Peyer's patch (tissue), 4 donors: ENCODE measurements at regions not wholly inside any gene's neighbourhood (a gene's known extent, or its start where the extent isn't known, plus 50 kb on each side); places are given as distances from the start of the nearest gene placed in this dataset.

ENCODE experiments used
- DNase-seq, 3 donors: peaks; one replicate each; pipeline ENCODE4 v3.0.0-alpha.2; 2017 to 2019
- H3K27ac ChIP-seq, 4 donors: fragments of 200-600 bp; sonication (generic); one replicate each; pipeline ENCODE4 v1.5.1; 2016 to 2019
- H3K27me3 ChIP-seq, 2 donors: fragments of 200-600 bp; sonication (generic); one replicate each; pipeline ENCODE4 v1.5.1; 2019
- H3K36me3 ChIP-seq, 3 donors: fragments of 200-600 bp; sonication (generic); one replicate each; pipeline ENCODE4 v1.5.1; 2016 to 2019
- H3K4me1 ChIP-seq, 4 donors: fragments of 200-600 bp; sonication (generic); one replicate each; pipeline ENCODE4 v1.5.1; 2016 to 2019
- H3K4me3 ChIP-seq, 4 donors: fragments of 200-600 bp; sonication (generic); 1 replicate in 3 of 4; 2 replicates in 1 of 4; pipeline ENCODE4 v1.5.1; 2016 to 2019; ENCODE audit warnings: mild to moderate bottlenecking in 1 of 4
- H3K9me3 ChIP-seq, 4 donors: fragments of 200-600 bp; sonication (generic); one replicate each; pipeline ENCODE4 v1.5.1; 2016 to 2019; ENCODE audit warnings: mild to moderate bottlenecking in 1 of 4
- CTCF ChIP-seq, 6 experiments: fragments of 450-650 bp in 4 of 6; fragments of 200-600 bp in 2 of 6; sonication (generic) in 1 of 6; IDR thresholded peaks; one replicate each; pipeline ENCODE4 v1.5.1; 2017 to 2019; ENCODE audit warnings: antibody characterized with exemption in 6 of 6, mild to moderate bottlenecking in 3 of 6, moderate library complexity in 1 of 6
- POLR2A ChIP-seq, 2 donors: fragments of 450-650 bp; IDR thresholded peaks; one replicate each; pipeline ENCODE4 v1.5.1; 2017; ENCODE audit warnings: antibody characterized with exemption in 2 of 2, mild to moderate bottlenecking in 2 of 2, moderate library complexity in 2 of 2

- H3K9me3 ChIP-seq = no peaks in the 10 kb centered on the region
- no peaks in the 10 kb centered on the region for H3K4me1 ChIP-seq
- TF ChIP-seq CTCF (IDR thresholded peaks at IDR 0.05) (no peak), POLR2A (IDR thresholded peaks at IDR 0.05) (no peak)
- no peaks in the 10 kb centered on the region for H3K36me3 ChIP-seq
- DNase-seq = no peak
- no peak overlapping the region for H3K27ac ChIP-seq
- no peak overlapping the region for H3K4me3 ChIP-seq
- H3K27me3 ChIP-seq = no peaks in the 10 kb centered on the region
Observed at GRCh38 chr6:3585320-3585935, 128.6 kb upstream of the SLC22A23 start.

- DNase-seq = no peak
- no peak for TF ChIP-seq POLR2A (IDR thresholded peaks at IDR 0.05)
- no peak for TF ChIP-seq CTCF (IDR thresholded peaks at IDR 0.05)
- H3K27ac ChIP-seq = no peak overlapping the region
Observed at GRCh38 chr6:3584606-3585005, 127.8 kb upstream of the SLC22A23 start.

GRCh38 chr6:3581469-3581868, 124.6 kb upstream of the SLC22A23 start:
- Histone ChIP-seq H3K27ac (no peak overlapping the region), H3K4me1 (no peaks in the 10 kb centered on the region), H3K27me3 (no peaks in the 10 kb centered on the region), H3K9me3 (no peaks in the 10 kb centered on the region), H3K4me3 (no peak overlapping the region), H3K36me3 (no peaks in the 10 kb centered on the region)
- no peak for TF ChIP-seq POLR2A (IDR thresholded peaks at IDR 0.05)
- no peak for TF ChIP-seq CTCF (IDR thresholded peaks at IDR 0.05)
- no peak for DNase-seq

More at GRCh38 chr6:3584606-3585005, 127.8 kb upstream of the SLC22A23 start:
- Histone ChIP-seq H3K9me3 (no peaks in the 10 kb centered on the region), H3K36me3 (no peaks in the 10 kb centered on the region), H3K4me3 (no peak overlapping the region), H3K4me1 (no peaks in the 10 kb centered on the region), H3K27me3 (no peaks in the 10 kb centered on the region)

GRCh38 chr6:3579652-3580175, 122.9 kb upstream of the SLC22A23 start:
- Histone ChIP-seq H3K4me3 (no peak overlapping the region), H3K27me3 (no peaks in the 10 kb centered on the region), H3K36me3 (no peaks in the 10 kb centered on the region)

GRCh38 chr6:3578981-3579380, 122.1 kb upstream of the SLC22A23 start:
- TF ChIP-seq POLR2A (IDR thresholded peaks at IDR 0.05) (no peak), CTCF (IDR thresholded peaks at IDR 0.05) (no peak)
- Histone ChIP-seq H3K9me3 (no peaks in the 10 kb centered on the region), H3K36me3 (no peaks in the 10 kb centered on the region), H3K4me1 (no peaks in the 10 kb centered on the region), H3K27me3 (no peaks in the 10 kb centered on the region), H3K27ac (no peak overlapping the region), H3K4me3 (no peak overlapping the region)
- no peak for DNase-seq

More at GRCh38 chr6:3579652-3580175, 122.9 kb upstream of the SLC22A23 start:
- TF ChIP-seq CTCF (IDR thresholded peaks at IDR 0.05) = no peak
- TF ChIP-seq POLR2A (IDR thresholded peaks at IDR 0.05) = no peak
- DNase-seq = no peak
- Histone ChIP-seq H3K27ac (no peak overlapping the region), H3K4me1 (no peaks in the 10 kb centered on the region), H3K9me3 (no peaks in the 10 kb centered on the region)
